HCT116 (cell line): ENCODE measurements at regions not wholly inside any gene's neighbourhood (a gene's known extent, or its start where the extent isn't known, plus 50 kb on each side); places are given as distances from the start of the nearest gene placed in this dataset.

Source experiments
- ATAC-seq: fragments of 200-7000 bp; cut with Tn5 transposase; 2 replicates; pipeline ENCODE4 v1.9.1; 2020; ENCODE audit warnings: mild to moderate bottlenecking, moderate library complexity
- BruUV-seq: library from RNA; stranded (reverse); fragments of 400-500 nt; replicated peaks from 2 replicates; lab custom pipeline; 2021; lab: Mats Ljungman, UMichigan
- CTCF ChIA-PET: fragments of 300-600 bp; sonication (Branson Sonifier 250); formaldehyde crosslinking; loops from one replicate; lab custom pipeline; 2021; ENCODE audit warnings: antibody characterized with exemption; lab: Charles Lee
- POLR2A ChIA-PET: fragments of 300-600, 350-600 bp; sonication (Branson Sonifier 250); formaldehyde crosslinking; loops from one replicate; lab custom pipeline; 2021; ENCODE audit warnings: antibody characterized with exemption; lab: Charles Lee
- RAD21 ChIA-PET, 2 experiments: fragments of 300-600 bp; sonication (Branson Sonifier 250); formaldehyde crosslinking; loops; one replicate each; lab custom pipeline; 2023; ENCODE audit warnings: low total read pairs in 2 of 2; ENCODE audit not compliant: uncharacterized antibody in 2 of 2, unreplicated experiment in 2 of 2, low non-redundant PET in 1 of 2; lab: Charles Lee
- DNase-seq: peaks from one replicate; pipeline ENCODE4 v3.0.0-alpha.2; 2010; ENCODE audit warnings: low read depth, low spot score
- H2AFZ ChIP-seq: fragments of 200-600 bp; shearing (Covaris generic), sonication (generic); 2 replicates; pipeline ENCODE4 v1.6.1; 2017; ENCODE audit warnings: low read depth, mixed run types, mixed read lengths, antibody characterized with exemption, low read length; ENCODE audit not compliant: poor library complexity, severe bottlenecking
- H3K27ac ChIP-seq: 2 replicates; pipeline ENCODE4 v1.5.1; 2012; ENCODE audit warnings: low read depth, low read length
- H3K27me3 ChIP-seq: fragments of 200-600 bp; sonication (generic); 2 replicates; pipeline ENCODE4 v1.6.1; 2016; ENCODE audit warnings: mixed run types, low read length, mixed read lengths; ENCODE audit not compliant: insufficient read depth
- H3K36me3 ChIP-seq, 2 experiments: fragments of 200-500 bp in 1 of 2; fragments of 200-600 bp in 1 of 2; sonication (Bioruptor generic) in 1 of 2; sonication (generic) in 1 of 2; 2 replicates each; pipeline versions ENCODE4 v1.5.1 to v1.6.1; 2014 to 2016; ENCODE audit warnings: low read length in 2 of 2, inconsistent platforms in 1 of 2, mixed read lengths in 1 of 2, mixed run types in 1 of 2; ENCODE audit not compliant: insufficient read depth in 2 of 2, control insufficient read depth in 1 of 2
- H3K4me1 ChIP-seq, 2 experiments: fragments of 200-600 bp in 1 of 2; sonication (generic) in 1 of 2; 2 replicates each; pipeline versions ENCODE4 v1.5.1 to v1.6.1; 2012 to 2017; ENCODE audit warnings: low read length in 2 of 2, inconsistent platforms in 1 of 2, mild to moderate bottlenecking in 1 of 2, mixed read lengths in 1 of 2, mixed run types in 1 of 2, moderate library complexity in 1 of 2; ENCODE audit not compliant: insufficient read depth in 2 of 2, control insufficient read depth in 1 of 2
- H3K4me2 ChIP-seq: fragments of 200-600 bp; sonication (generic); 2 replicates; pipeline ENCODE4 v1.6.1; 2017; ENCODE audit warnings: mixed run types, low read length, mixed read lengths
- H3K4me3 ChIP-seq, 2 experiments: fragments of 200-600 bp in 1 of 2; sonication (generic) in 1 of 2; replicated peaks in 1 of 2; 2 replicates each; pipeline ENCODE4 v1.5.1; 2011 to 2016; ENCODE audit warnings: low read length in 2 of 2, control low read depth in 1 of 2, low read depth in 1 of 2, mild to moderate bottlenecking in 1 of 2, mixed read lengths in 1 of 2, mixed run types in 1 of 2
- H3K79me2 ChIP-seq: fragments of 200-600 bp; sonication (generic); 2 replicates; pipeline ENCODE4 v1.6.1; 2017; ENCODE audit warnings: mild to moderate bottlenecking, mixed run types, low read length, moderate library complexity, mixed read lengths; ENCODE audit not compliant: insufficient read depth
- H3K9ac ChIP-seq: fragments of 200-600 bp; sonication (generic); 2 replicates; pipeline ENCODE4 v1.6.1; 2016; ENCODE audit warnings: low read length, mixed read lengths
- H3K9me2 ChIP-seq: fragments of 200-600 bp; sonication (generic), shearing (Covaris generic); 2 replicates; pipeline ENCODE4 v1.6.1; 2017; ENCODE audit warnings: mixed run types, mild to moderate bottlenecking, moderate library complexity; ENCODE audit not compliant: insufficient read depth
- H3K9me3 ChIP-seq, 2 experiments: fragments of 200-500 bp in 1 of 2; fragments of 200-600 bp in 1 of 2; sonication (Bioruptor generic) in 1 of 2; sonication (generic) in 1 of 2; 2 replicates each; pipeline ENCODE4 v1.6.1; 2014 to 2017; ENCODE audit warnings: low read length in 2 of 2, mixed read lengths in 2 of 2, inconsistent platforms in 1 of 2, low read depth in 1 of 2, mild to moderate bottlenecking in 1 of 2, mixed run types in 1 of 2, moderate library complexity in 1 of 2; ENCODE audit not compliant: control insufficient read depth in 1 of 2, insufficient read depth in 1 of 2
- H4K20me1 ChIP-seq: fragments of 200-600 bp; sonication (generic), shearing (Covaris generic); 2 replicates; pipeline ENCODE4 v1.6.1; 2017; ENCODE audit warnings: mixed run types, mild to moderate bottlenecking, moderate library complexity; ENCODE audit not compliant: insufficient read depth
- ATF3 ChIP-seq: IDR thresholded peaks from 2 replicates; pipeline ENCODE4 v1.6.1; 2012
- CBX3 ChIP-seq: IDR thresholded peaks from 2 replicates; pipeline ENCODE4 v1.6.1; 2012; ENCODE audit warnings: low read depth
- CTCF ChIP-seq, 3 experiments: fragments of 200-600 bp in 1 of 3; sonication (generic) in 1 of 3; IDR thresholded peaks in 2 of 3; conservative IDR thresholded peaks in 1 of 3; 2 replicates each; pipeline ENCODE4 v1.5.1; 2012 to 2017; ENCODE audit warnings: low read depth in 2 of 3, low read length in 2 of 3, antibody characterized with exemption in 1 of 3, borderline replicate concordance in 1 of 3, control low read depth in 1 of 3, mild to moderate bottlenecking in 1 of 3, mixed read lengths in 1 of 3, mixed run types in 1 of 3, moderate library complexity in 1 of 3; ENCODE audit not compliant: insufficient read depth in 1 of 3
- ELF1 ChIP-seq: IDR thresholded peaks from 2 replicates; pipeline ENCODE4 v1.6.1; 2012; ENCODE audit warnings: low read depth, borderline replicate concordance
- FOSL1 ChIP-seq: IDR thresholded peaks from 2 replicates; pipeline ENCODE4 v1.6.1; 2012; ENCODE audit warnings: low read depth
- JUND ChIP-seq: IDR thresholded peaks from 2 replicates; pipeline ENCODE4 v1.6.1; 2012
- MAX ChIP-seq: IDR thresholded peaks from 2 replicates; pipeline ENCODE4 v1.6.1; 2012
- POLR2A ChIP-seq: IDR thresholded peaks from 2 replicates; pipeline ENCODE4 v1.7.0; 2011; ENCODE audit warnings: borderline replicate concordance; ENCODE audit not compliant: insufficient read depth, insufficient read length; ENCODE audit errors: extremely low read depth
- POLR2AphosphoS5 ChIP-seq: IDR thresholded peaks from 2 replicates; pipeline ENCODE4 v1.6.1; 2011; ENCODE audit warnings: mild to moderate bottlenecking, low read depth, low read length, moderate library complexity
- REST ChIP-seq: IDR thresholded peaks from 2 replicates; pipeline ENCODE4 v1.6.1; 2012; ENCODE audit warnings: low read depth
- SIN3A ChIP-seq: IDR thresholded peaks from 2 replicates; pipeline ENCODE4 v1.6.1; 2012; ENCODE audit warnings: low read depth
- SP1 ChIP-seq: IDR thresholded peaks from 2 replicates; pipeline ENCODE4 v1.6.1; 2012; ENCODE audit warnings: low read depth
- SRF ChIP-seq: IDR thresholded peaks from 2 replicates; pipeline ENCODE4 v1.6.1; 2012; ENCODE audit warnings: low read depth
- ZBTB33 ChIP-seq: IDR thresholded peaks from 2 replicates; pipeline ENCODE4 v1.6.1; 2011; ENCODE audit warnings: mild to moderate bottlenecking, low read length, moderate library complexity; ENCODE audit not compliant: insufficient replicate concordance; ENCODE audit errors: extremely low read depth
- intact Hi-C: fragments of 100-400 bp; cut with micrococcal nuclease; formaldehyde crosslinking; loops from 2 replicates; pipeline ENCODE4 v1.10.0; 2022

- TF ChIP-seq JUND: no peak
- TF ChIP-seq SIN3A: no peak
- TF ChIP-seq ZBTB33: no peak
- no peak for TF ChIP-seq FOSL1
- TF ChIP-seq POLR2A: no peak
- TF ChIP-seq CBX3: no peak
- TF ChIP-seq REST: no peak
- TF ChIP-seq SP1: no peak
- TF ChIP-seq POLR2AphosphoS5: no peak
- no peak for TF ChIP-seq ELF1
- TF ChIP-seq SRF: no peak
- TF ChIP-seq MAX: no peak
- no peak for TF ChIP-seq ATF3
- TF ChIP-seq CTCF (IDR thresholded peaks at IDR 0.05 in 2 of 3, conservative IDR thresholded peaks at IDR 0.05 in 1 of 3; ENCODE audit: borderline replicate concordance in 1 of 3, insufficient read depth in 1 of 3, low read depth in 2 of 3, low read length in 2 of 3): no peak
- TF ChIP-seq, all 23 proteins: peak for 0
- Histone ChIP-seq H3K4me1 (no peaks in the 10 kb centered on the region), H2AFZ (no peak overlapping the region), H3K27me3 (no peaks in the 10 kb centered on the region), H3K9me3 (no peaks in the 10 kb centered on the region), H3K79me2 (no peaks in the 10 kb centered on the region), H4K20me1 (no peaks in the 10 kb centered on the region), H3K36me3 (no peaks in the 10 kb centered on the region), H3K9me2 (no peaks in the 10 kb centered on the region), H3K9ac (no peak overlapping the region), H3K4me2 (no peak overlapping the region), H3K4me3 (no peak overlapping the region), H3K27ac (no peak overlapping the region)
- ChIA-PET RAD21 (no interaction called here), CTCF (no interaction called here), POLR2A (no interaction called here)
- intact Hi-C loops: no loop called here
- DNase-seq: no peak
- no TSS peak for BruUV-seq
- ATAC-seq: no peak
Observed at GRCh38 chr15:37340438-37340837, 240.1 kb upstream of the MEIS2 start.
